ENCODE measurements at regions not wholly inside any gene's neighbourhood (a gene's known extent, or its start where the extent isn't known, plus 50 kb on each side); places are given as distances from the start of the nearest gene placed in this dataset.
"Not testable (repeated sequence)": the region's sequence is repeated elsewhere in the genome, so short reads cannot be mapped to it uniquely, and the experiment has no call there.

DNA sequence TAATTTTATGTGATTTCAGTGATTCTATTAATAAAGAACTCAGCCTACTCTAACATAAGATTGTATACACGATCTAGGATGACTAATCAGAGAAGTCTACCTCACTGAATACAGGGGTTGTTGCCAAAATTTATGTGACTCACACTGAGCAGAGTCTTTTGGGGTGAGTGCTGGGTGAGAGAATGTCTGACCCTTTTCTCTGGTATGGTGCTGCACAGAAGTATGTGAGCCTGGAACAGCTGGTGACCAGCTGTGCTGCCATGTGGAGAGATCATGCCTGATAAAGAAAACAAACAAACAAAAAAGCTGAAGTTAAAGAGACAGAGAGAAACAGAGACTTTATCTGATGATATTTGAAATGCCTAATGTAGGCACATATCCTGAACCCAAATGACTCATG lies 618.1 kb upstream of the GRIA3 start:
- peak; percentile 71 for DNase-seq (ENCODE audit: low spot score)

DNA sequence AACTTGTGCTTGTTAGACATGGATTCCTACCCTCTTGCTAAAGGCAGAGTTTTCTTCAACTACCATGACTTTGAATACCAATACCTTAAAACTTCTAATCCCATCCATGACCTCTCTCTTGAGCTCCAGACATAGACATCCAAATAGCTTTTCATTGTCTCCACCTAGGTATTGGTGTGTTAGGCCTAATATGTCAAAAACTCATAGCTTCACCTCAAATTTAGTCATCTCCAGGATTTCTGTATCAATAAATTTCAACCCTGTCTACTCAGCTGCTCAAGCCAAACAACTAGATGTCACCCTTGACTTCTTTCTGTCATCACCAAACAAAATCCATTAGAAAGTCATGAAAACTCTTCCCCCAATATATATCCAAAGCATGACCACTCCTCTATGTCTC lies 617.7 kb upstream of the GRIA3 start:
- no peak for DNase-seq (ENCODE audit: low spot score)

DNA sequence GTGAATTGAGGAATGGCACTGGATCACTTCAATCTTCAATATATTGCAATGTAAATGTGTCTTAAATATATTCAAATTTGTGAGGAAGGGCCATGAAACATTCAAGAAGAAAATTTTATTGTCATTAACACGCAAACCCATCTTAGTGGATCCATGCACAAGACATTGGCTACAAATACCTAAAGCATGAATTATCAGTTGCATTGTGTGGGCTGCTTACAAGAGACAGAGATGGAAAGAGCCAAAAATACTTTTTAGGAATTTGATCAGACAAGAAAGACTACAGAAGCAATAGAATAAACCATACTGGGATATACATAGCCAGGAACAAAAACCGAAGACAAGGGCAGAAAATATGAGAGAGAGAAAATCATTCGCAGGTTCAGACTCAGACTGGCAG lies 616.2 kb upstream of the GRIA3 start:
- DNase-seq (ENCODE audit: low spot score): no peak

DNA sequence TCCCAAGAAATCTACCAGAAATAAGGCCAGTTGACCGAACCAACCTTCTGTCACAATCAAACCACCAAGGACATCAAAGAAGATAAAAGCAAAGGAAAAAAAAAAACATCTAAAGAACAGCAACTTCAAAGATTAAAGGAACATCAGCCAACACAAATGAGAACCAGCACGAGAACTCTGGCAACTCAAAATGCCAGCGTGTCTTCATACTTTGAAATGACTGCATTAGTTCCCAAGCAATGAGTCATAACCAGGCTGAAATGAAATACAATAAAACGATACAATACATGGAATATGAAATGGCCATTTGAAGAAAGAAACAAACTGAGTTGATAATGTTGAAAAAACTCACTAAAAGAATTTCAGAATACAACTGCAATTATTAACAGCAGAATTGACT lies 611.6 kb upstream of the GRIA3 start:
- DNase-seq (ENCODE audit: low spot score): no peak

DNA sequence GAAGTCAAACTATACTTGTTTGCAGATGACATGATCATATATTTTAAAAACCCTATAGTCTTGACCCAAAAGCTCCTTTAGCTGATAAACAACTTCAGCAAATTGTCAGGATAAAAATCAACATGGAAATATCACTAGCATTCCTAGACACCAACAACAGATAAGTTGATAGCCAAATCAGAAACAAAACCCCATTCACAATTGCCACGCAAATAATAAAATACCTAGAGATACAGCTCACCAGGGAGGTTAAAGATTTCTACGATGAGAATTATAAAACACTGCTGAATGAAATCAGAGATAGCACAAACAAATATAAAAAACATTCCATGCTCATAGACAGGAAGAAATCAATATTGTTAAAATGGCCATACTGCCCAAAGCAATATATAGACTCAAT lies 605.0 kb upstream of the GRIA3 start:
- DNase-seq (ENCODE audit: low spot score): no peak

DNA sequence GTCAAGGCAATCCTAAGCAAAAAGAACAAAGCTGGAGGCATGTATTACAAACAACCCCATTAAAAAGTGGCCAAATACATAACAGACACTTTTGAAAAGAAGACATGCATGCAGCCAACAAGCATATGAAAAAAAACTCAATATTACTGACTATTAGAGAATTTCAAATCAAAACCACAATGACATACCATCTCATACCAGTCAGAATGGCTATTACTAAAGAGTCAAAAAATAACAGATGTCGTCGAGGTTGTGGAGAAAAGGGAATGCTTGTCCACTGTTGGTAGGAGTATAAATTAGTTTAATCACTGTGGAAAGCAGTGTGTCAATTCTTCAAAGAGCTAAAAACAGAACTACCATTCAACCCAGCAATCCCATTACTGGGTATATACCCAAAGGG lies 604.6 kb upstream of the GRIA3 start:
- no peak for DNase-seq (ENCODE audit: low spot score)

DNA sequence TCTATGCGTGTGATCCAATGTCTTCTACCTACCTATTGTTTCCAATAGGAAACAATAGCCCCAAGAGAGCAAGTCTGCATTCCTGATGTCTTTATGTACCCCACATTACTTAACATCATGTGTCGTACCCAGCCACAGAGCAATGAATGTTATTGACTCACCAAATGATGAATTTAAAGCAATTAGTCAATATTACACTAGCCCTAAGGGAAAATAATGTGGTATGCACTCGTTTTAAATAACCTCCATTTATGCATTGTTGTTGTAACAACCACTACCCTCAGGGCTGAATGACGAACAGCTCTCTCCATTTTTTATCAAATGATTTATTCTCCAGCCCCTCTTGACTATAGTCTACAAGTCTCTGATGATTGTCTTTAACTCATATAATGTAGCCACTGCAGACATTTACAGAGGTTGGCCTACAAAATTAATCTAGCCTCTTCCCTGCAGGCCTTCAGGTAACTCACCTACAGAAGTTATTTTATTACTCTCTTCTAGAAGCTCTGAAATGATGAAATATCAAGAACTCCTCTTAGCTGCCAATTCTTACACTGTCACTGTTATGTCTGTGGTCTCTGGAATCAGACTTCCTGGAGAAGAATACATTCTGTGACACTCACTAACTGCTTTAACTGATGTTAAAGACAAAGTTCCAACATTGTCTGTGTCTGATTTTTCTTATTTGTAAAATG lies 601.7 kb upstream of the GRIA3 start:
- DNase-seq (ENCODE audit: low spot score): no peak

DNA sequence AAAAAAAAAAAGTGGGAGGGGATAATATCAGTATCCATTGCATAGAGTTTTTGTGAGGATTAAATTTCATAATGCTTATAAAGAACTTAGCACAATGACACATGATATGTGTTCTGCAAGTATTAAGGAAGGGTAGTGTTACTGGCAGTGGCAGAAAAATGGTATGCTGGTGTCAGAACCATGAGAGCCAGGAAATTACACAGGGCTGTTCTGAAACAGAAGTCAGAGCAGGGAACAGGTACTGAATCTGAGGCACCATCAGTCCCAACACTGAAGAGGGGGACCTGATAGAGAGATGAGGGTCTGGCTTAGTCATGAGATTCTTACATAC lies 601.1 kb upstream of the GRIA3 start:
- DNase-seq (ENCODE audit: low spot score): no peak

DNA sequence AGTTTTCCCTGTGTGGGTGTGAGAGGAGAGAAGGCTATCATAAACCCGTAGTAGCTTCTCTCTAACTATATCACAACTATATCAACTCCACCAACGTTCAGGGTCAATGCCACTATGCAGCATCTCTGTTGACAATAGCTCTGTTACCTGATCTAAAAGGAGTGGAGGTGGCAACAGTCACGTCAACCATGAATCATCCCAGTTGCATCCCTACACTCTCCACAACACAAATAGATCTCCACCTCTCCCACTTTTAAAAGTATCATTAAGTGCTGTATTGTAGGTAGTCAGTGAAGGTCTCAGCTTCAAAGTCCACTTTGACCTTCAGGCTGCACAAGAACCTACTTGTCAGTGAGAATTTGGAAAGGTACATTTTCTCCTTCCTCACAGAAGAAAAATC lies 600.5 kb upstream of the GRIA3 start:
- no peak for DNase-seq (ENCODE audit: low spot score)

DNA sequence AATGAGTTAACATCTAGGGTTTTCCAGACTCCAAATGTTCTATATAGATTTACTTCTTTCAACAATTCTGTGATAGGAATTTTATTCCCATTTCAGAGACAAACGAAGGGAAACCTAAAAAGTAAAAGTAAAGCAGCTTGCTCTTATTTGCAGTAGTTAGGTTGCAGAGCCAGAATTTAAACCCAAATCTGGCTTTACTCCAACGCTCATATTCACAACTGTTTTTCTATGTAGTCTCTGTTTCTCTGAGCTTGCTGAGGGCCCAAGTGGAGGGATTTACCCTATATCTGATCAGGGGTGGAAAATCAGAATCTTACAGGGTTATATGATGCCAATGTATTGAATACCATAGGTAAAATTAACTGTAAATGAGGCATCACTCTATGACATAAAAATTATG lies 599.1 kb upstream of the GRIA3 start:
- no peak for DNase-seq (ENCODE audit: low spot score)

DNA sequence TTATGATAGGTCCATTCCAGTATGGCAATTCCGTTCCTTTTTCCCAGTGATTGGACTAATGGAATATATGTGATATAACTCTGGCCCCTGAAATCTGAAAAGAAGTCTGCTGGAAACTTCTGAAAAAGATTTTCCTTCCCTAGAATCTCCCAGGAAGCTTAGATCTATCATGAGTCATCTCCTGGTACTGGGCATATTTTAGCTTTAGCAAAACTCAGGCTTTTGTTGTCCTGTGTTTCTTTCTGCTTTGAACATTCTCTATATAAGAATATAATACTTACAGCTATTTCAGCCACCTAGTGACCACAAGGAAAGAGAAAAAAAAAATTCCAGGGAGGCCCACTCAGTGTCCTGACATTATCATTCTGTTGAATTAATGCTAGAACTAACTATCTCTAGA lies 597.2 kb upstream of the GRIA3 start:
- DNase-seq (ENCODE audit: low spot score): no peak

DNA sequence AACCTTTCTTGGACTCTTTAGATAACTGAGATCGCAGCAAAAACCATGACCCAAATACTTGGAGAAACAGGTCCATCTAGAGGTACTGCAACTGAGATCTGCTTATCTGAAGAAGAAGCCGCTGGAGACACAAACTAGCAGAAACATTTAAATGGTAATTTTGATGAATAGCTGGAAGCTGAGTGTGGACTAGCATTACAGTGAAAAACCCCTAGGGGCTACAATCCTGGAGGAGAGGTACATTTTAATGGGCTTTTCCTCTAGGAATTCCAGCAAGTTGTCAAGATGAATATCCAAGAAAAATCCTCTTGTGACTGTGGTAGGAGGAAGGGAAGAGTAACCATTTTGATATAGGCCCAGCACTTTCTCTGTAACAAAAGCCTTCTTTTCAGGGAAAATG lies 592.5 kb upstream of the GRIA3 start:
- DNase-seq (ENCODE audit: low spot score): no peak

DNA sequence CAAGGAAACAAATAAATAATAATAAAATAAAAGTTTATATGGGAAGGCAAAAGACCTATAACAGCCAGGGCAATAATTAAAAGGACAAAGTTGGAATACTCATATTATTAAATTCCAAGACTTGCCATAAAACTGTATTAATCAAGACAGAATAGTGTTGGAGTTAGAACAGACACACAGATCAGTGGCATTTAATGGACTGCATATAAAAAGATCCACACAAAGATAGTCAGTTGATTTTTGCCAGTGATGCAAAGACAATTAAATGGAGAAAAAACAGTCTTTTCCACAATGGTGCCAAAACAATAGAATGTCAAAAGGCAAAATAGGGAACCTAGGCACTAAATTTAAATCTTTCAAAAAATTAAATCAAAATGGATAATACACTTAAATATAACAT lies 587.1 kb upstream of the GRIA3 start:
- no peak for DNase-seq (ENCODE audit: low spot score)

DNA sequence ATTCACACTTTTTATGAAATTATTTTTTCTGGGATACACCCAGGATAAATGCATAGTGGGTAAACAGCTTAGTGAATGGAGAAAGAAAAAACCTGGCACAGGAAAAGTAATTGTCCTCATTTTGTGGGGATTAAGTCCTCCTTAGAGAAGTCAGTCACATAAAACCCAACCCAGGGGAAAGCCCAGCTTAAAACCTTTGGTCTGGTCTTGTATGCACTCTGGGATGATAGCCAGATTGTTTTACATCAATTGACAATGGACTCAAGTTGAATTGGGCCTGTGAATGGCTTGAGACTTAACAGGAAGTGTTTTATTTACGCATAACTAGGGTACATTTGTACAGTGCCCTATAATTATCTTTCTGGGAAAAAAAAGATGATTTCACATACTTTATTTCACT lies 561.3 kb upstream of the GRIA3 start:
- no peak for DNase-seq (ENCODE audit: low spot score)

DNA sequence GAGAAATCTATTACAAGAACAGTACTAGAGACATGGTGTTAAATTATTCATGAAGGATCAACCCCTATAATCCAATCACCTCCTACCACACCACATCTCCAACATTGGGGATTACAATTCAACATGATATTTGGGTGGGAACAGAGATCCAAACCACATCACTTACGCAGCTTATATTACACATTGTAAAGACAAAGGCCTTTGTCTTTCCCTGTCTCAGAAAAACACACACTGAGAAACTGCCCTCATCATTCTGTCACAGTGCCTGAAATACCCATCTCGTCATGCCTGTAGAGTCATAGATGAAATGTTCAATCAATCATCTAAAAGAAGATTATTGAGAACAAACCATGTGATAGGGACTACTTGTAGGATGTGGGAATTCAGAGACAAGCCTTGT lies 558.8 kb upstream of the GRIA3 start:
- no peak for DNase-seq (ENCODE audit: low spot score)

DNA sequence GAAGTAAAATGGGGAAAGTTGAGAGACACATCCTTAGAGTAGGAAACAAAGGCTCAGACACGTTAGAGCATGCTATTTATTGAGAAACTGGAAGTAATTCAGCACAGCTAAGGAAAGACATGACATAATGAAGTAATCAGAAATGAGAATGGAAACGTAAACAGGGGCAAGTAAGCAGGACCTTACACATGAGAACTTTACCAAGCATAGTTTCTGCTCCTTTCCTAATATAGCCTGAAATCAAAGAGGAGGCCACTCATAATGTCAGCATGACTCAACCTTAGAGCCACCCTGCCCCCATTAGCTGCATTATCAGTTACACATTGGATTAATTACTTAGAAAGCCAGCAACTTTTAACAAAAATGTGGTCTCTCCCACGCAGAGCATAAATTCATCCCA lies 558.3 kb upstream of the GRIA3 start:
- DNase-seq (ENCODE audit: low spot score): no peak

DNA sequence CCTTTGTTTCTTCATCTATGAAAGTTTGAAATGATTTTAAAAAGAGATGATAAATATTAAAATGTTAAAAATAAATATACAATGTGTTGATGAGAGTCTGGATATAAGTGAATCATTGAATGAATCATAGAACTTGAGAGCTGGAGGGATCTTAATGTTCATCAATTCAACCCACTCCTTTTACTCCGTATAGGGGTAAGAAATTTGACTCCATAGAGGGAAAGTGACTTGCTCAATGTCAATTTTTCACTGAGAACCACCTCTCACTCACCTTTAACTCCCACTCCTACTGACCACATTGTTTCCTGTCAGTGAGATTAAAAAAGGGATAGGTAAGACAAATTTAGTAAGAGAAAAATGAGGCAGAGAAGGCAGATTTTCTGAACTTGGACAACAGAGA lies 557.2 kb upstream of the GRIA3 start:
- DNase-seq (ENCODE audit: low spot score): no peak

DNA sequence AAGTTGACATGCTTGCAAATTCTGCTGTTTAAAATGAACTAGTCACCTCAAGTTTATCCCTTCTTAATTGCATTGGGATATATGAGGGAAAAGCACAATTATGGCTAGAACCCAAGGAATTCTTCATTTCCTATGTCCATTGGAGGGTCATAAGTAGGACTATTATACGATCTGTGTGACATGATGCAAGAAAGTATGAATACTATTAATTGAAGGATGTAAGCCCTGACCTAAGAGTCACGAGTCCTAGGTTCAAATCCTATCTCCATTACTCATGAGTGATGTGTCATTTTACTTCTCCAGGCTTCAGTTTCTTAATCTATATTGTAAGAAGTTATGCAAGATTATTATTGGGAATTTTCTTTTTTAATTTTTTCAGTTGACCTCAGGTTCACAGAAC lies 542.9 kb upstream of the GRIA3 start:
- DNase-seq (ENCODE audit: low spot score): no peak

DNA sequence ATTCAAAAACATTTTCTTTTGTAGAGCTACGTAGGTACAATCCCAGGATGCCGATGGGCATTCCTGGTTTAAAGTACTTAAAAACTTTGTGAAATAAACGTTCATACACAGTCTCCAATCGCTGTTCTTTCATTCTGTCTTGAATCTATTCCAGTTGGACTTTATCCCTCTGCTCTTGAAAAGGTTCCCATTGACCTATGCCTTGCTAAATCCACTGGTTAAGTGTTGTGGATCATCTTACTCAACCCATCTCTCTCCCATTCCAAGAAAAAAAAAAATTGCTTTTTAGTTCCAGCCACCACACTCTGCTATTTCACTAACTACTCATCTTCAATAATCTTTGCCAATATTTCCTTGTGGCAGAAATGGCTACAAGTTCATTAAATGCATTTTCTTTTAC lies 542.3 kb upstream of the GRIA3 start:
- no peak for DNase-seq (ENCODE audit: low spot score)

DNA sequence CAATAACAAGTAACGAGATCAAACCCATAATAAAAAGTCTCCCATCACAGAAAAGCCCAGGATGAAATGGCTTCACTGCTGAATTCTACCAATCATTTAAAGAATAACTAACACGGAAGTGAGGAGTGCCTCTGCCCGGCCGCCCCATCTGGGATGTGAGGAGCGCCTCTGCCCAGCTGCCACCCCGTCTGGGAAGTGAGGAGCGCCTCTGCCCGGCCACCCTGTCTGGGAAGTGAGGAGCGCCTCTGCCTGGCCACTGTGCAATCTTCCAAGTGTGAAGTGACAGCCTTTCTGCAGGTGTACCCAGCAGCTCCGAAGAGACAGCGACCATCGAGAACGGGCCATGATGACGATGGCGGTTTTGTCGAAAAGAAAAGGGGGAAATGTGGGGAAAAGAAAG lies 528.8 kb upstream of the GRIA3 start:
- not testable (repeated sequence) for DNase-seq (ENCODE audit: low spot score)

DNA sequence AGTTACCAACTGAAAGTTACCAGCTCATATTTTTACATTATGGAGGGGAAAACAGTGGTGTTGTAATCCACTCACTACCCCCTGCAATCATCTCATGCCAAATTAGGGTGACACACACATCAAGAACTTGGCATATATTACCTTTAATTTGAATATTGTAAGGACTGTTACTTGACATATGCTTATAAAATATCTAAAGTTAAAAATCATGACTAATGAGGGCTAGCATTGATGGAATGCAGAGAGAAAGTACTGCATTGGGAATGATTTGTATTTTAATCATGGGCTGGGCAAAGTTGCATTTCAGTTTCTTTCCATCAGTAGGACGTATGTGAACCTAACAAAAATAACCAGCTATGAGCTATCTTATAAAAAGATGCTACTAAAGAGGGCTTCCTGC lies 517.5 kb upstream of the GRIA3 start:
- no peak for DNase-seq (ENCODE audit: low spot score)

DNA sequence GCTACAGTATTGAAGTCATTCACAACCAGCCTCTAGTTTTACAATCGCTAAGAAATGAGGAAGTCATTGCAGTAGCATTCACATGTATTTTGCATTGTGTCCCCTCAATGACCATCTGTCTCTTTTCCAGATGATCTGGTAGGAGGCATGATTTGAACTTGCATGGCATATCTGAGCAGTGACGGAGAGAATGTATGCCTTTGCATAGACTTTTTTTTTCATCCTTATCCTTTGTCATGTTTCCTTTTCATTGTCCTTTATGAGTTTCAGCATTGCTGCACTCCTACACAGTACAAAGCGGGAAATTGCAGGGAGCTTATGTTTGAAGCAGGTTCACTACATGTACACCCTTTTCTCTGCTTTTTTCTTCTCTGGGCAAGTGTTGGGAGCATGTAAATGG lies 516.4 kb upstream of the GRIA3 start:
- DNase-seq (ENCODE audit: low spot score): no peak

DNA sequence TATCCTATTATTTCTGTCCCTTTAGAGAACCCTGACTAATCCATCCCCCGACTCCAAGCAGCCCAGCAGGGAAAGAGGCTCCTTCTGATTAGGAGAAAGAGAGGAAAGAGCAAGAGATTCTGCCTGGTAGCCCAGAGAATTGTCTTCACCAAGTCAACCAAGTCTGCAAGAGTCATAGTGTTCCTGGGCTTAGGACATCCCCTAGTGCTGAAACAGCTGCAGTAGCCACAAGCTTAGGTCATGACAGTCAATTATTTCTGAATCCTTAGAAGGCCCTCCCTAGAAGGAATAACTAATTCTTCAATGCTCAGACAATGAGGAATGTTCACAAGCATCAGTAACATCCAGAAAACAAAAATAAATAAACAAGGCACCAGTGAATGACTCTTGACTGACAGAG lies 480.3 kb upstream of the GRIA3 start:
- DNase-seq (ENCODE audit: low spot score): no peak

DNA sequence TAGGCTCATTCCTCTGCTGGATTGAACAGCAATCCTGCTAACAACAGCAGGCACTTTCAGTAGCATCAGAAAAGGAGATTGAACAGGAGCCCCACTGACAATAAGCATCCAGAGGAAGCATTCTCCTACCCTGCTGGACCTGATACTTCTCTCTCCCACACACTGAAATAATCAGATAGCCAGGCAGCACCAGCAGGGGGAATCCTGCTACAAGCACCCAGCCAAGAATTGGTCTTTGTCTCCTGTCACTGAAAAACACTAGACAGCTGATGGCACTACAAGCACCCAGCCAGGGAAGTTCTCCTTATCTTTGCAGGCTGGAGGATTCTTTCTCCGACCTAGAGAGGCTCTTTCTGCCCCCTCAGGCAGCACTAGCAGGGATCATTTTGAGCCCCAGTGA lies 444.3 kb upstream of the GRIA3 start:
- no peak for DNase-seq (ENCODE audit: low spot score)

DNA sequence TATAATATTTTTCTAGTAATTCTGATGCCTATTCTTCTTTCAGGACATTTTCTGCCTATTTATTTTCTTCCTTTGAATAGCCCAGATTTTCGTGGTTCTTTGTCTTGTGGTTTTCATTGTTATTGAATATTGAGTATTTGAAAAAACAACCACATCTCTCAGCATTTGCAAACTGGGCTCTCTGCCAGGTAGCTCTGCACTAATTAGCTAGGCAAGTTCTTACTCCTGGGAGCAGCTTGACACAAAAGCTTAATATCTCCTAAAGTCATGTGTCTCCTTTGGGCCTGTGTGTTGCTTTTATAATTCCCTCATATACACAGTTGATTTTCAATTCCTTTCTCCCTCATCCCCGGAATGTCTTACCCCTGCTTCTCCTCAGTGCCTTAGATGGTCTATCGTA lies 413.5 kb upstream of the GRIA3 start:
- DNase-seq (ENCODE audit: low spot score): no peak
